ENCODE measurements at regions not wholly inside any gene's neighbourhood (a gene's known extent, or its start where the extent isn't known, plus 50 kb on each side); places are given as distances from the start of the nearest gene placed in this dataset.
"Not testable (repeated sequence)": the region's sequence is repeated elsewhere in the genome, so short reads cannot be mapped to it uniquely, and the experiment has no call there.

DNA sequence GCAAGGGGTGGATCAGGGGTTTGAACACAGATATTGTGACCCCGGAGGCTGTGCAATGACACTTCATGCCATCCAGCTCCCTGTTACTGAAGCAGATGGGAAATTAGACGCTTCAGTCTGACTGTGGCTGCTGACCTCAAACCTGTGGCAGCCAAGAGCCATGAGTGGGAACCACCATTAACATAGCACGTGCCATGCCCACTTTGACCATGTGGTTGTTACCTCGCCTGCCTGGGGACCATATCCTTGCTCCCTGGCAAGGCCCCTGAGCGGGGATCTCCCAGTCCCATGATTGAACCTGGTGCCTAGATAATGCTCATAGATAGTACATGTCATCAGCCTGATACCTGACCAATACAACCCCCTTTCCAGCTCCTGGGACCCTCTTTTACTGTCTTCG is 68.9 kb downstream of the CYP26B1 start:
- no peak for DNase-seq

DNA sequence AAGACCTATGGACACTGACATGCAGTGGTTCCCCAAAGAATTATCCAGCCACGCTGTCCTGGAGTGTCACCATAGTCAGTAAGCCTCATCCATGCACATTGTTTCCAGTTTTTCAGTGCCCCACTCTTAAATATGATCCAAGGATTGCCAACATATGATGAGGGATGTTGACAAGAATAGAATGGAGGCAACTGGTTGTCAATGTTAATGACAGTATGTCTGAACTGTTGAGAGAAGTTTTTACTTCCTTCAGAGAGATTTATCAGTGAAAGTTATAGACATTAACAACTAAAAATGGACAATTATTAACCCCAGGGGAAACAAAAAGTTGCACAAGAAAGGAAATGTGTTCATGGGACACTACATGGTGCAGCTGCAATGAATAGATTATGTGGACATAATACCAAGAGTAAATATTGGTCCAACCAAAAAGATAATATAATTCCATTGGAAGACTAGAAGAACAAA is 69.9 kb downstream of the CYP26B1 start:
- DNase-seq: no peak

DNA sequence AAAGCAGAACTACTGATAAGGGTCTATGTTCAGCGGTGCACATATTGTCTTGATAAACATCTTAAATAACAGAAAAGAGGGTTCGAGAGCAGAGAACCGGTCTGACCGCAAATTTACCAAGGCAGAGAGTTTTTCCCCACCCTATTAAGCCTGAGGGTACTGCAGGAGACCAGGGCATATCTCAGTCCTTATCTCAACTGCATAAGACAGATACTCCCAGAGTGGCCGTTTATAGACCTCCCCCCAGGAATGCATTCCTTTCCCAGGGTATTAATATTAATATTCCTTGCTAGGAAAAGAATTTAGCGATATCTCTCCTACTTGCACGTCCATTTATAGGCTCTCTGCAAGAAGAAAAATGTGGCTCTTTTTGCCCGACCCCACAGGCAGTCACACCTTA is 74.3 kb downstream of the CYP26B1 start:
- DNase-seq: not testable (repeated sequence)

DNA sequence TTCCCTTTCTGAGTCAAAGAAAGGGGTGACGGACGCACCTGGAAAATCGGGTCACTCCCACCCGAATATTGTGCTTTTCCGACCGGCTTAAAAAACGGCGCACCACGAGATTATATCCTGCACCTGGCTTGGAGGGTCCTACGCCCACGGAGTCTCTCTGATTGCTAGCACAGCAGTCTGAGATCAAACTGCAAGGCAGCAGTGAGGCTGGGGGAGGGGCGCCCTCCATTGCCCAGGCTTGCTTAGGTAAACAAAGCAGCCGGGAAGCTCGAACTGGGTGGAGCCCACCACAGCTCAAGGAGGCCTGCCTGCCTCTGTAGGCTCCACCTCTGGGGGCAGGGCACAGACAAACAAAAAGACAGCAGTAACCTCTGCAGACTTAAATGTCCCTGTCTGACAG is 83.5 kb downstream of the CYP26B1 start:
- not testable (repeated sequence) for DNase-seq

DNA sequence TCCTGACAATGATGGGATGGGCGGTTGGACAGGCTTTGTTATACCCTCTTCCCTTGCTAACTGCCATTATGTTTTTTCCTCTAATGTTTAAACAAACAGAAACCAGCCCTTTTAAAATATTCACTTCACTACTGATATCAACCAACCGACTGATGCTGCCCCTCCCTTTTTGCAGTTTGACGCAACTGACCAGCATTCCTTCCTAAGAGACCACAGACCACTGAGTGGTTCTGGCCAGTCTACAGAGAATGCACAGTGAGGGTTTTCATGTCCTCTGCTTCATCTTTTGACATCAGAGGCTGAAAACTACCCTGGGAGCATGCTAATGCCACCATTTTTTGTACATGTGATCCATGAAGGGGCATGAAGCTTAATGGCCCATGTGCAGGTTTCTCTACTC is 85.3 kb downstream of the CYP26B1 start:
- no peak for DNase-seq

DNA sequence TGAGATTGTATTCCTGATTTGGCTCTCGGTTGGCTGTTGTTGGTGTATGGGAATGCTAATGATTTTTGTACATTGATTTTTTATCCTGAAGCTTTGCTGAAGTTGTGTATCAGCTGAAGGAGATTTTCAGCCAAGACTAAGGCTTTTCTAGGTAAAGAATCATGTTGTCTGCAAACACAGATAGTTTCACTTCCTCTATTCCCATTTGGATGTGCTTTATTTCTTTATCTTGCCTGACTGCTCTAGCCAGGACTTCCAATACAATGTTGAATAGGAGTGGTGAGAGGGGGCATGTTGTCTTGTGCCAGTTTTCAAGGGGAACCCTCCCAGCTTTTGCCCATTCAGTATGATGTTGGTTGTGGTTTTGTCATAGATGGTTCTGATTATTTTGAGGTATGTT is 90.4 kb downstream of the CYP26B1 start:
- DNase-seq: no peak

DNA sequence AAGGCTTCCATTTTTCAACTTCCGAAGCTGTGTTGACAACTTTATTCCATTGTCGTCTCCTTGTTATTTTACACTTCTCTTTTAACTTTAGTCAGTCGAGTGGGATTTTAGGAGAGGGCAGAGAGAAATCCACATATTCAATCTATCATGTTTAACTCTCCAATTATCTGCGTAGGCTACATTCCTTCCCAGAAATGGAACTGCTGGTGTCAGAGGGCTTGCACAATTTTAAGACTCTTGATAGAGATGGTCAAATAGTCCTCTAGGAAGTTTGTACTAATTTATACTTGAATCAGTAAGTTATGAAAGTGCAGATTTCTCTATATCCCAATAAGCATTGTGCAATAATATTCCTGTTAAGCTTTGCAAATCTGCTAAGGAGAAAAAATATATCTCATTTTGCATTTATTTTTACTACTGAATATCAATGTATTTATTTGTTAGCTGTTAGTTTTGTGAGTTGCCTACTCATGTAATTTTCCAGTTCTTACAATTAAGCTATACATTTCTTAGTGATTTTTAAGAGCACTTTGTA is 95.6 kb downstream of the CYP26B1 start:
- no peak for DNase-seq

DNA sequence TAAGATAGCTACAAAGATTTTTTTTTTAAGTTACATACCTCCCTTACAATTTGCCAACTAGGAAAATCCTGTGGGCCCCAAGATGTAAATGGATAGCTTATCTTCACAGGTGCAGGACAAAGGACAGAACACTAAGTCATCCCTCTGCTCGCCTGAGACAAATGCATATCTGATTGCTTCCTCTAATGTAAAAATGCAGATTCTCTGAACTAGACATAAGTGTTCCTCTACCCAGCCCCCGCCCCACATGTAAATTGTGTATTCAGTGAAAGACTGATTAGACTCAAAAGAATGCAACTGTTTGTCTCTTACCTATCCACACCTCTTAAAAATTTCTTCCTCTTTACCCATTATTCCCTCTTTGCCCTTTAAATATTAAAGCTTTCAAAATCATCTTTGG is 96.5 kb downstream of the CYP26B1 start:
- DNase-seq: no peak

DNA sequence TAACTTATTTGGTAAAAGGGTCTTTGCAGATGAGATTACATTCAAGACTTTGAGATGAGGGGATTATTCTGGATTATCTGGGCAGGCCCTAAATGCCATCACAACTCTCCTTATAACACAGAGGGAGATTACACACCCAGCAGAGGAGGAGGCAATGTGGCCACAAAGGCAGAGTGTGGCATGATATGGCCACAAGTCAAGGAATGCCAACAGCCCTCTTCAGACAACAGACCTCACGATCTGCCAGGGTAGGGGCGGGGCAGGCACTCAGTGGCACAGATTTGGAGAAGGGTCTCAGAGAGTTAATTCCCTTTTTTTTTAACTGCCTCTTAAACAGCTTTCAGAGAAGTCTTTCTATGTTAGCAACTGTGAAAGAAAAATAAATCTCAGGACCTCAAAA is 96.9 kb downstream of the CYP26B1 start:
- no peak for DNase-seq

DNA sequence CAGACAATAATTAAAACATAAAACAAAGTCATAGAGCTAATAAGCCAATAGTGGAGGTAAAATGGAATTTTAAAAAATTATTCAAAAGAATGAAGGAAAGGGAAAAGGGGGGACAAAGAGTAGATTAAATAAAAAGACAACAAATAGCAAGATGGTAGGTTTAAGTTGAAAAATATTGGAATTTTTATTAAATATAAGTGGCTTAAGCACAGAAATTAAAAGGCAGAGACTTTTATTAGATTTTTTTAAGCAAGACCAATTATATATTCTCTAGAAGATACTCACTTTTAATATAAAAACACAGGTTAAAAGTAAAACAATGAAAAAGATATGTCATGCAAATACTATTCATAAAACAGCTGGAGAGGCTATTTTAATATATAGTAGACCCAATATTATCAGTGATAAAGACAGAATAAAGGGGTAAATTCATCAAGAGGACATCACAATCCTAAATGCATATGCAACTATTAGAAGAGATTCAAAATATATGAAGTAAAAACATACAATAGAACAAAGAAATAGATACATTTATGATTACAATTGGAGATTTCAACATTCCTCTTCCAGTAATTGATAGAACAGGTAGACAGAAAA is 98.7 kb downstream of the CYP26B1 start:
- DNase-seq: no peak

DNA sequence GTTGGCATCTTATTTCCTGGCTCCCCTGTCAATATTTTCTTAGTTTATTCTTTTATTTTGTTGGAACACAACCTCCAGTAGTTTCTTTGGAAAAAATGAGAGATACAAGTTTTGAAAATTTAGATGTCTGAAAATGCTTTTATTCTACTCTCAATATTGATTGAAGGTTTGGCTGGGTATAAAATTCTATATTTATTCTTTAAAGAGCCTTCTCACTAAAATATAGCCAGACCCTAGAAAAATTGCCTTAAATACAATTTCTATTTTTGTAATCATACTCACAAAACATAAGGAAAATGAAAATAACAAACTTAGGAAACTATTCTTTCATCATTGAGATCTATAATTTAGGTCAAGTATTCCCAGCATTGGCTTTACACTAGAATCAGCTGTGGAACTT is 103.7 kb downstream of the CYP26B1 start:
- no peak for DNase-seq

DNA sequence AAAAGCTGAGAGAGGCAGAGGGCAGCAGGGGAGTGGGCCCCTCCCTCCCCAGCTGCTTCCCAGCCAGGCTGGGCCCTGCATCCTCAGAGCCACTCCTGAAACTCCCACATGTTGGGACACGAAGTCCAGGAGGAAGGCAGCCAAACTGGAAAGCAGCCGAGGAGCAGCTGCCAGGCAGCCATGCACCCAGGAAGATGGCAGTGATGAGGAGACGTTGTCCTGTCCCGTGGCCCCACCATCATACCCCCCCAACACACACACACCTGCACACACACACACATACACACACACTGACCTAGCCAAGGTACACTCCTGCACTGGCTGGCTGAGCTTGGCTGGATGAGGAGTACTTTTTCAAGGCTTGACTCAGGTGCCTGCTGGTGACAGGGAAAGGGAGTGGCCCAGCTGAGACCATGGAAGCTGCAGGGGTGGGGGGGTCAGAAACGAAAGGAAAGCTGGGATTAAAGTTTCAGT is 106.0 kb downstream of the CYP26B1 start:
- no peak for DNase-seq

DNA sequence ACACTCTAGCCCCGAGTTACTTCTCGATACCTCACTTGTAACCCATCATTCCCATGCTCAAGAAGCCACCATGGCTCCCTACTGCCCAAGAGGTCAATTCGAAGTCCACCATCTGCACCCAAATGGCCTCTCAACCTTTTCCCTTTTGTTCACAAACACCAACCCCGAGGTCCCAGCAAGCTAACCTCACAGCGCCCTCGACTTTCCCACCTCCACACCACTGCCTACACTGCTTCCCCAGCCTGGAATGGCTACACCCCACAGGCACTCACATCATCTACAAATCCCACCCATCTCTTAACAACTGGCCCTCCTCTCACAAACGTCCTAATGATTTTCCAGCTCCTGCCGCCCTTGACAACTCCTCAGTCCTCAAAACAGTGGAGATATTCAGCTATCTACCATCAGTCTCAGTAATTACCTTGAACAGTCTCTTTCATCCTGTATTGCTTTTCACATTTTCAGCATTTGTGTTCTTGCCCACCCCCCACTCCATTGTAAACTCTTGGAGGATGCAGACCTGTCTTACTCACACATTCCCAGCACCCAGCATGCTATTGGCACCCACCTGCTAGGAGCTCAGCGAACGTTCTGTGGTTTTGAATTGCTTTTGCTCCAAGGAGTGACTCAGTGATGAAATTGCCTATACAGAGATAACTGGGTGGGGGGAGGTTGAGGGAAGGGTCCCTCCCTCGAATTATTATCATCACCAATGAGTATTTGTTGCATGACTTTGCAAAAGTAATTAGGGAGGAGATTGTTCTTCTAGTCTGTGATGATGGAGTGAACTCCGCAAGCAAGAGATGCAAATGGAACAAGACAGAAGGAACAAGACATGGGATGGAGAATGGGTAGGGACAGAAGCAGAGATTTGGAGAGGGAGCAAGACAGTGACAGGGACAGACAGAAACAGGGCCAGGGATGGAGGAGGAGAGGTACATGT is 106.8 kb downstream of the CYP26B1 start:
- DNase-seq: no peak

DNA sequence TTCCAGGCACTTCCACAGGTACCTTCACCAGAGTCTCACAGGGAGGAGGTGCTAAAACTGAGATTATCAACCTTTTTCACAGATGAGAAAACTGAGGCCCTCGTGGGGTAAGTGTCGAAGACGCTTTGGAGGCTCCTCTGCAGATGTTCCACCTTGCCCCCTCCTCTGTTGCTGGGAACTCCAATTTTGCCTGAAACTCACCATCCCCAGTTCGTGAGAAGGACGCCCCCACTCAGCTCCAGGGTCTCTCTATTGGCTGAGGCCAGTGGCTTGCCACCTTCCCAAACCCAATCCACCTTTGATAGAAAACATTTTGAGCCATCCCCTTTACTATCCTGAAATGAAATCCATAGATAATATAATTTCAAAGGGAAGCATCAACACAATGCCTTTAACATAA is 109.1 kb downstream of the CYP26B1 start:
- no peak for DNase-seq

DNA sequence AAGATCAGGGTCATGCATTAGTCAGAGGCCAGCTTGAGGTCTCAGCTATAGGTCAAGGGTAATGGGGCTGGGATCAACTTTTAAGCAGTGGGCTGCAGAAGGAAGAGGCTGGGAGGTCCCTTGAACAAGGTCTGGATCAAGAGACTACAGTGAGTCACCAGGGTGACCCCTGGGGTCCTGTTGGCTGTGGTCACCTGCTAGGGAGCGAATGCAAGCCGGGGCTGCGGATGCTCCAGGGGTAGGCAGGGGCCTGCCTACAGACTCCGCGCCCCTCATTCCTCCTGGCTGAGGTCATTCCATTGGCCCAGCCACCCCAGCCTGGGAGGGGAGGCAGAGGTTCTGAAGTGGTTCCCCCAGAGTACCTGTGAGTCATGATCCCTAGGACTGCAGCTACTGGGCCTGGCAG is 110.4 kb downstream of the CYP26B1 start:
- no peak for DNase-seq

DNA sequence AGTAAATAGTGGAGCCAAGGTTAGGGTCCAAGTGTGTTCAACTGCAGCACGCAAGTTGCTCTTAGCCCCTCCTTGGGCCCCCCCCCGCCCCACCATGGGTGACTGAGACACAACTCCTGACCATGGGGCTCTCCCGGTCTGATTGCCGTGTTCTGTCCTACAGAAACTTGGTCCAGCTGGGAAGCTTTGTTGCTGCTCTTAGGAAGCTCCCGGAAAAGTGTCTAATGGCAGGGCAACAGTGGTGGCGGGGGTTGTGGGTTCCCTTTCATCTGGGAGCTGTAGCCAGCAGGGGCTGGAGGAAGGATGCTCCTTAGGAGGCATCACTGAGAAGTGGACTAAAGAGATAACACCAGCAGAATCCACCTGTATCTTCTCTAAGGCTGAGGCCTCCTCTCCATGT is 111.1 kb downstream of the CYP26B1 start:
- no peak for DNase-seq

DNA sequence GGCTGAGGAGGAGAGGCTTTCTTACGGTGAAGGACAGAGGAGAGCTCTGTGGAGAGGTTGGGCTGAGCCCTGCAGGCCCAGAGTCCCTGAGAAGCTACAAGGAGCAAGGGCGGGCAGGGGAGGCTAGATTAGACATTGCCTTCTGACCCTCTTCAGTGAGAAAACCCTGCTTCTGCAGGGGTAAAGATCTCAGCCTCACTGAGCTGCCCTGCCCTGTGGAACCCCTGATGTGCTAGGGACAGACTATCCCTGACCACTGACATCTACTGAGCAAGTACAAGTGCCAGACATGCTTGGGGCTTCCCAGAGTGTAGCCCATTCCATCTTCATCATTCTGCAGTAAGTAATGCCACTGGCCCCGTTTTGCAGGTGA is 111.5 kb downstream of the CYP26B1 start:
- no peak for DNase-seq

DNA sequence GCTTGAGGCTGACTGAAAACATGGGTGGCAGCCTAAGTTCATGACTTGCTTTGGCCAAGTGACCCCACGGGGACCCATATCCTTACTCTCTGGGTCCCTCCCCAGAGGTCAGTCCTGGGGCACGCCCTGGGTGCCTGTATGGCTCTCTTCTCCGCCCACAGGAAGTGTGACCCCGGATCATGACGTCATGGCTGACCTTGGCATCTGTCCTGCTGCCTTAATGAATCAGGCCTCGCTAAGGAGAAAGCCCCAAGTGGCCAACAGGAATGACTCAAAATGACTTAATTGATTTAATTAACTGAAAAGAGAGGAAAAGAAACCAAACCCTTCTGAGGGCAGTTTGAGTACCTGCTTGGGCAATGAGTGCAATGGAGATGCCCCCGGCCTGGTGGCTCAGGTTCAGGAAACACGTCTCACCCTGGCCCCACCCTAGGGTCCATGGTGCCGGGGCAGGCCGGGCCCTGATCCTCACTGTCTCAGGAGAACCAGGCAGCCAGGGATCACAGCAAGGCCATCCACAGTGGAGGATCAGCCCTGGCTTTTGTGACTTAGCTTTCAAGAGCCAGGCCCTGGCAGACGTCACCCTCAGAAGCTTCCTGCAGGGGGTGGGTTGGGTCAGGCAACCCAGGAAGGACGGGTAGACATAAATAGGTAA is 112.0 kb downstream of the CYP26B1 start:
- DNase-seq: no peak

DNA sequence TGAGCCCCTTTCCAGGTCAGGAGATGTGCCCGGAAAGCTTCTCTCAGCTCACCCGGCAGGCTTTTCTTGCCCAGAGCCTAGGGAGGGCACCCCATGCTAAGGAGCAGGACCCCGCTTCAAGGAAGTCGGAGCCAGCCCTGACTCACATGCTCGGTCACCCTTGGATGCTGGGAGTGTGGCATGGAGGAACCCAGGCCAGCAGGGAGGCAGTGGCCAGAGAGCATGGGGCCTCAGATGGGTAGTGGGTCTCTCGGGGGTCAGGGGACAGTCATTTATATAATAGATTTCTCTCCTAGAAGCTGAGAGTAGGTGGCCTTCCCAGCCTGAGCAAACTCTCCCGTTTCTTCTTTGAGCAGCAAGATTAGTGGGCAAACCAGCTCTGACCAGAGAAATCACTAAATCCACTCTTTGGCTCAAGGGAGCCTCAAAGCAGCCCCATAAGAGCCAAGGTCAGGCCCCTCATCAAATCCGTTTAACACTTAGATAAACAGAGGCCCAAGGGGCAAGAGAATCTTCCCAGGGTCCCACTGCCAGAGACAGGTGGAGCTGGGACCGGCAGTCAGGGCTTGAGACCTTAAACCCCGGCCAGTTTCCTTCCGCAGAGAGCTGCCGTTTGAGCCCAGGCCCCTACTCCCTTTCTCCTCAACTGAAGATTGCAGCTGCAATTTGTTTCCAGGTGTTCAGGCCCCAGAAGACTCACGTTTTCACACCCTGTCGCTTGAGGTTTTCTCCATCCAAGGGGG is 113.1 kb downstream of the CYP26B1 start:
- no peak for DNase-seq

DNA sequence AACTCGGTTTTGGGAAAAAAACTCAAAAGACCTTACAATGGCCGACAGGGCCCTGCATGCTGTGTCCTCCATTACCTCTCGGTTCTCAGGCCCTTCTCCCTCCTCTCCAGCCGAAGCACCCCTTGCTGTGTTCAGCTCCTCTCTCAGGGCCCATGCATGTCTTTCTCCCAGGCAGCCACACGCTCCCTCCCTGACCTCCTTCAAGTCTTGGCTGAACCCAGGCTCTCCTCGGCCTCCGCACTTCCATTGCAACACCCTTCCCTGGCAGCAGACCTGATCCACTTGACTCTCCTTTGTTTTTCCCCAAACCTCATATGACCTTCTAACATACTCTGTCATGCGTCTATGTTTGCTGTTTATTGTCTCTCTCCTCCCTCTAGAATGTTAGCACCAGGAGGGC is 114.0 kb downstream of the CYP26B1 start:
- DNase-seq: no peak

DNA sequence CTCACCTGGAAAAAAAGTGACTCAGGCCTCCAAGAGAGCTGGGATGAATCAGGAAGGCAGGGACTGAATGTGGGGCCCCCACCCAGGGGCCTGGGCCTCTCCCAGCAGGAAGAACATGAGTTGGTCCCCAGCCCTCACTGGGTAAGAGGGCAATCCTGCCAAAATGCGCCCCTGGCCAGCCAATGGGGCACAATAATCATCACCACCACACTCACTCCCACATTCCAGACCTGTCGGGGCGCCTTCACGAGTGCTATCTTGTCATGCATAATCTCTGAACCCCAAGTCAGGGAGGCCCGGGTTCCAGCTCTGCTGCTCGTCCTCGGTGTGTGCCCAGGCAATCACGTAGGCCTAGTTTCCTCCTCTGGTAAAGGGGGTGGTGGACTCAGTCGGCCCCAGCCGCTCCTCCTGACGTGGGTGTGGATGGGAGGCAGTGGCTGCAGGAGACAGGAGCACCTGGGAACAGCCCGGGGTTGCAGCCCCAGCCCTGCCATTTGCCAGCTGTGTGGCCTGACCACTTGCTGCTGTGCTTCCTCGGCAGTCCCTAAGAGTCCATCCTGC is 115.1 kb downstream of the CYP26B1 start:
- no peak for DNase-seq

DNA sequence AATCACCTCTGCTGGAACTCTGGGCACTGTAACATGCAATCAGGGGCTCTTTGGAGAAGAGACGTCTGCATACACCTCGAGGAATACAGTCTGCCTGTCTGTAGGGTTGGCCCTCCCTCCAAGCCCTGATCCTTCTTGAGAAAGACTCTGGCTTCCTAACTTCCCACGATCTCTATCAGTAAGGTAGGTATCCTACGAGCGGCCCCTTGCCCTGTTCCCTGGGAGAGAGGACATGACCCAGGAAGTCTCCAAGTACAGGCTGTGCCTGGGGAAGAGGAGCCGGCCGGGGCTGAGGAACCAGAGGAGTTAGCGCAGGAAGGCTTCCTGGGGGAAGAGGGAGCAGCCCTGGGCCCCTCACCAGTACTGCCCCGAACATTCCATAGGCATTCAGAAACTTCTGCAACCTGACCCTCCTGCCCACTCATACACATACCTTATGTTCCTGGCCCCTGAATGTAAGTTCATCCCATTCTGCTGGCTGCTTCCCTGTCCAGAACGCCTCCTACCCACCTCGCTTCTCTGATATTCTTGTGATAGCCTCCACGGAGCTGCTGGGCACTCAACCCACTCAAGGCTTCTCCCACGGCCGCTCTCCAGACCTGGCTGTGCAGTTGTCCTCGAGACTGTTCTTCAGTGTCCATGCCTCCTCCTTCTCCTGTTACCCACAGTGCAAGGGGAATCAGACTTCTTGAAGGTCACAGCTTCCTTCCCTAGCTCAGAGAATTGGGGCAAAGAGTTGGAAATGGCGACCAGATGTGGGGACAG is 116.1 kb downstream of the CYP26B1 start:
- DNase-seq: no peak

Data from cerebellar nuclear complex (tissue), 1 donor.